ENCODE measurements at regions not wholly inside any gene's neighbourhood (a gene's known extent, or its start where the extent isn't known, plus 50 kb on each side); places are given as distances from the start of the nearest gene placed in this dataset.

DNA sequence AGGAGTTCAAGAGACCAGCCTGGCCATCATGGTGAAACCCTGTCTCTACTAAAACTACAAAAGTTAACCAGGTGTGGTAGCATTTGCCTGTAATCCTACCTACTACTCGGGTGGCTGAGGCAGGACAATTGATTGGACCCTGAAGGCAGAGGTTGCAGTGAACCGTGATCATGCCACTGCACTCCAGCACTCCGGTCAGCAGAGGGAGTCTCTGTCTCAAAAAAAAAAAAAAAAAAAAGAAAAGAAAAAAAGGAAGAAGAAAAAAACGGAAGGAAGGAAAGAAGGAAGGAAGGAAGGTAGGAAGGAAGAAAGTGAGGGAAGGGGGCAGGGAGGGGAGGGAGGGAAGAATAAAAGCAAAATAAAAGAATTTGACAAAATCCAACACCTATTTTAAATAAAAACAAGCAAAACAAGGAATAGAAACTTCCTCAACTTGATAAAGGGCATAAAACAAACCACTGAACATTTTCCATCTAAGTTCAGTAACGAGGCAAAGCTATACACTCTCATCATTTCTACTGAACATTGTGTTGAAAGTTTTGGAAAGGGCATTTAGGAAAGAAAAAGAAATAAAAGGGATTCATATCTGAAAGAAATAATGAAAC is 411.6 kb upstream of the SLITRK5 start:
- TF ChIP-seq CTCF (conservative IDR thresholded peaks at IDR 0.05; ENCODE audit: low read depth, low read length) = peak; percentile 57
- H3K4me3 ChIP-seq (ENCODE audit: low read length) = no peak overlapping the region
- DNase-seq (ENCODE audit: low read depth) = no peak

DNA sequence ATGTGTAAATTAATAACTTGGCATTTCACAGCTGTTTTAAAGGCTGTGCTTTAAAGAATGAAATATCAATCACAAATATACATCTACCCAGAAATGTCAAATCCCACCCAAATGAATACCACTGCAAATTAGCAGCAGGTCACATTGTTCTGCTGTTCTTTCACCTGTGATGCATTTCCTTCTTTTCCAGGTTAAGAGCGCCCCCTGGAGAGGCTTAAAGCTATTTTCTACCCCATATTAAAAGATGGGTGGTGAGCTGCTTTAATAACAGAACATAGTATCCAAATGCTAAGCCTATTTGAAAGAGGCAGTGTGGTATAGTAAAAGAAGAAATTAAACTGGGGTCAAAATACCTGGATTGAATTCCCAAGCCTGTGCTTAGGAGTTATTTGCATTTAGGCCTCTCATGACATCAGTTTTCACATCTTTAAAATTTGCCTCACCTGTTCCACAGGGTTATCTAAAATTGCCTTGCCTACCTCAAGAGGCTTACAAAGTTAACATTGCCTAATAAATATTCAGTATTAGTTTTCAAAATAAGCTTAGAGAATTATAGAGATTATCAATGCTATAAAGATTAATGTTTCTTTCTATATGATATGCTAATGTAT is 396.9 kb upstream of the SLITRK5 start:
- peak; percentile 83 for TF ChIP-seq CTCF (conservative IDR thresholded peaks at IDR 0.05; ENCODE audit: low read depth, low read length)
- H3K4me3 ChIP-seq (ENCODE audit: low read length) = no peak overlapping the region
- peak; percentile 10 for DNase-seq (ENCODE audit: low read depth)

DNA sequence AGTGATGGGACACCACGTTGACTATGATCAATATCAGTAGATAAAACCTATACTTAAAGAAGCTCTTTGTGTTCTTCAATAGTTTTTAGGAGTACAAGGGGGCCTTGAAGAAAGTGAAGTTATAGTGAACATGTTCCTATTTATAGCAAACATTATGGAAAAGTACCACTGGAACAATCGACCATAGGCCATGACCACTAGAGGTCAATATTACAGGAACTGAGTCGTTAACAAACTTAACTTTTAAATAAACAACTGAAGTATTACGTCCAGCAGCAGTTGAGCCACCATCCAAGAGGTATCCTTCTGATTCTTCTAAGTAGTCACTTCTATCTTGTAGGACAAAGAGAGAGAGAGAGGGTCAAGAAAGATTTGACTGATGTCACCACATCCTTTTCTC is 391.0 kb upstream of the SLITRK5 start:
- peak; percentile 22 for TF ChIP-seq CTCF (conservative IDR thresholded peaks at IDR 0.05; ENCODE audit: low read depth, low read length)
- no peak for DNase-seq (ENCODE audit: low read depth)
- H3K4me3 ChIP-seq (ENCODE audit: low read length) = no peak overlapping the region

- no peak overlapping the region for H3K4me3 ChIP-seq (ENCODE audit: low read length)
- no peak for DNase-seq (ENCODE audit: low read depth)
- no peak for TF ChIP-seq CTCF (conservative IDR thresholded peaks at IDR 0.05; ENCODE audit: low read depth, low read length)
Measured at GRCh38 chr13:87287721-87288120, 383.4 kb upstream of the SLITRK5 start.

GRCh38 chr13:87295636-87296035 is 375.5 kb upstream of the SLITRK5 start:
- no peak for TF ChIP-seq CTCF (conservative IDR thresholded peaks at IDR 0.05; ENCODE audit: low read depth, low read length)
- no peak for DNase-seq (ENCODE audit: low read depth)
- H3K4me3 ChIP-seq (ENCODE audit: low read length) = no peak overlapping the region

- DNase-seq (ENCODE audit: low read depth) = no peak
- H3K4me3 ChIP-seq (ENCODE audit: low read length) = no peak overlapping the region
- TF ChIP-seq CTCF (conservative IDR thresholded peaks at IDR 0.05; ENCODE audit: low read depth, low read length) = no peak
Measured at GRCh38 chr13:87302034-87302433, 369.1 kb upstream of the SLITRK5 start.

GRCh38 chr13:87302931-87303330 is 368.2 kb upstream of the SLITRK5 start:
- TF ChIP-seq CTCF (conservative IDR thresholded peaks at IDR 0.05; ENCODE audit: low read depth, low read length) = no peak
- peak; percentile 23 for DNase-seq (ENCODE audit: low read depth)

More at GRCh38 chr13:87302931-87303330, 368.2 kb upstream of the SLITRK5 start:
- no peak overlapping the region for H3K4me3 ChIP-seq (ENCODE audit: low read length)

All from retinal pigment epithelial cell (primary cell).